ENCODE measurements at regions not wholly inside any gene's neighbourhood (a gene's known extent, or its start where the extent isn't known, plus 50 kb on each side); places are given as distances from the start of the nearest gene placed in this dataset.

- TF ChIP-seq, protein P1, sequence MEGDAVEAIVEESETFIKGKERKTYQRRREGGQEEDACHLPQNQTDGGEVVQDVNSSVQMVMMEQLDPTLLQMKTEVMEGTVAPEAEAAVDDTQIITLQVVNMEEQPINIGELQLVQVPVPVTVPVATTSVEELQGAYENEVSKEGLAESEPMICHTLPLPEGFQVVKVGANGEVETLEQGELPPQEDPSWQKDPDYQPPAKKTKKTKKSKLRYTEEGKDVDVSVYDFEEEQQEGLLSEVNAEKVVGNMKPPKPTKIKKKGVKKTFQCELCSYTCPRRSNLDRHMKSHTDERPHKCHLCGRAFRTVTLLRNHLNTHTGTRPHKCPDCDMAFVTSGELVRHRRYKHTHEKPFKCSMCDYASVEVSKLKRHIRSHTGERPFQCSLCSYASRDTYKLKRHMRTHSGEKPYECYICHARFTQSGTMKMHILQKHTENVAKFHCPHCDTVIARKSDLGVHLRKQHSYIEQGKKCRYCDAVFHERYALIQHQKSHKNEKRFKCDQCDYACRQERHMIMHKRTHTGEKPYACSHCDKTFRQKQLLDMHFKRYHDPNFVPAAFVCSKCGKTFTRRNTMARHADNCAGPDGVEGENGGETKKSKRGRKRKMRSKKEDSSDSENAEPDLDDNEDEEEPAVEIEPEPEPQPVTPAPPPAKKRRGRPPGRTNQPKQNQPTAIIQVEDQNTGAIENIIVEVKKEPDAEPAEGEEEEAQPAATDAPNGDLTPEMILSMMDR (IDR thresholded peaks at IDR 0.05), result no peak
- TF ChIP-seq EP300 (IDR thresholded peaks at IDR 0.05; ENCODE audit: borderline replicate concordance in 1 of 2, low read depth in 1 of 2, low read length in 1 of 2) (no peak), TCF12 (IDR thresholded peaks at IDR 0.05) (no peak), MEF2A (IDR thresholded peaks at IDR 0.05; ENCODE audit: borderline replicate concordance, low read depth) (no peak), YY1 (IDR thresholded peaks at IDR 0.05; ENCODE audit: low read depth) (no peak), FOXM1 (IDR thresholded peaks at IDR 0.05; ENCODE audit: low read depth) (no peak), MXI1 (IDR thresholded peaks at IDR 0.05; ENCODE audit: low read depth, low read length) (no peak), TEAD4 (IDR thresholded peaks at IDR 0.05; ENCODE audit: borderline replicate concordance, insufficient read depth) (no peak), EZH2phosphoT487 (IDR thresholded peaks at IDR 0.05; ENCODE audit: borderline replicate concordance, low read depth) (no peak), SMC3 (IDR thresholded peaks at IDR 0.05; ENCODE audit: low read depth, low read length) (no peak)
- TF ChIP-seq, protein P2, sequence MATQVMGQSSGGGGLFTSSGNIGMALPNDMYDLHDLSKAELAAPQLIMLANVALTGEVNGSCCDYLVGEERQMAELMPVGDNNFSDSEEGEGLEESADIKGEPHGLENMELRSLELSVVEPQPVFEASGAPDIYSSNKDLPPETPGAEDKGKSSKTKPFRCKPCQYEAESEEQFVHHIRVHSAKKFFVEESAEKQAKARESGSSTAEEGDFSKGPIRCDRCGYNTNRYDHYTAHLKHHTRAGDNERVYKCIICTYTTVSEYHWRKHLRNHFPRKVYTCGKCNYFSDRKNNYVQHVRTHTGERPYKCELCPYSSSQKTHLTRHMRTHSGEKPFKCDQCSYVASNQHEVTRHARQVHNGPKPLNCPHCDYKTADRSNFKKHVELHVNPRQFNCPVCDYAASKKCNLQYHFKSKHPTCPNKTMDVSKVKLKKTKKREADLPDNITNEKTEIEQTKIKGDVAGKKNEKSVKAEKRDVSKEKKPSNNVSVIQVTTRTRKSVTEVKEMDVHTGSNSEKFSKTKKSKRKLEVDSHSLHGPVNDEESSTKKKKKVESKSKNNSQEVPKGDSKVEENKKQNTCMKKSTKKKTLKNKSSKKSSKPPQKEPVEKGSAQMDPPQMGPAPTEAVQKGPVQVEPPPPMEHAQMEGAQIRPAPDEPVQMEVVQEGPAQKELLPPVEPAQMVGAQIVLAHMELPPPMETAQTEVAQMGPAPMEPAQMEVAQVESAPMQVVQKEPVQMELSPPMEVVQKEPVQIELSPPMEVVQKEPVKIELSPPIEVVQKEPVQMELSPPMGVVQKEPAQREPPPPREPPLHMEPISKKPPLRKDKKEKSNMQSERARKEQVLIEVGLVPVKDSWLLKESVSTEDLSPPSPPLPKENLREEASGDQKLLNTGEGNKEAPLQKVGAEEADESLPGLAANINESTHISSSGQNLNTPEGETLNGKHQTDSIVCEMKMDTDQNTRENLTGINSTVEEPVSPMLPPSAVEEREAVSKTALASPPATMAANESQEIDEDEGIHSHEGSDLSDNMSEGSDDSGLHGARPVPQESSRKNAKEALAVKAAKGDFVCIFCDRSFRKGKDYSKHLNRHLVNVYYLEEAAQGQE (IDR thresholded peaks at IDR 0.05; ENCODE audit: low read depth, low read length), result no peak
Measured at GRCh38 chr6:3571836-3572235, 115.0 kb upstream of the SLC22A23 start.

All from SK-N-SH (cell line).